GM18909 (cell line): ENCODE measurements at regions not wholly inside any gene's neighbourhood (a gene's known extent, or its start where the extent isn't known, plus 50 kb on each side); places are given as distances from the start of the nearest gene placed in this dataset.

Source experiments
- ATAC-seq: cut with Tn5 transposase; IDR thresholded peaks from one replicate; pipeline ENCODE4 v1.9.1; 2021; ENCODE audit warnings: mild to moderate bottlenecking; ENCODE audit not compliant: unreplicated experiment, poor library complexity

GRCh38 chr3:46146548-46146947 is 61.6 kb downstream of the CCR1 start:
- no peak for ATAC-seq

- no peak for ATAC-seq
These were observed 62.1 kb downstream of the CCR1 start for GRCh38 chr3:46146021-46146420.

- no peak for ATAC-seq
These were observed 63.0 kb downstream of the CCR1 start for GRCh38 chr3:46145147-46145546.

GRCh38 chr3:46143951-46144473 is 64.1 kb downstream of the CCR1 start:
- ATAC-seq = no peak

GRCh38 chr3:46141813-46142212 is 66.3 kb downstream of the CCR1 start:
- no peak for ATAC-seq

- no peak for ATAC-seq
These were observed 69.5 kb downstream of the CCR1 start for GRCh38 chr3:46138581-46138980.

- ATAC-seq = no peak
These were observed 72.6 kb downstream of the CCR1 start for GRCh38 chr3:46135475-46135874.

- ATAC-seq = no peak
These were observed 74.8 kb downstream of the CCR1 start for GRCh38 chr3:46133285-46133684.

- ATAC-seq = no peak
These were observed 75.5 kb downstream of the CCR1 start for GRCh38 chr3:46132565-46132964.

- no peak for ATAC-seq
These were observed 76.1 kb downstream of the CCR1 start for GRCh38 chr3:46131884-46132450.

GRCh38 chr3:46130631-46131310 is 77.3 kb downstream of the CCR1 start:
- ATAC-seq = no peak

GRCh38 chr3:46129588-46130272 is 78.4 kb downstream of the CCR1 start:
- ATAC-seq = no peak

GRCh38 chr3:46127503-46127902 is 80.6 kb downstream of the CCR1 start:
- ATAC-seq = no peak

GRCh38 chr3:46124216-46125177 is 83.6 kb downstream of the CCR1 start:
- no peak for ATAC-seq

GRCh38 chr3:46123646-46124045 is 84.5 kb downstream of the CCR1 start:
- ATAC-seq = no peak

GRCh38 chr3:46122091-46122490 is 86.0 kb downstream of the CCR1 start:
- ATAC-seq = no peak

- no peak for ATAC-seq
These were observed 87.1 kb downstream of the CCR1 start for GRCh38 chr3:46120983-46121382.

GRCh38 chr3:46119709-46120498 is 88.2 kb downstream of the CCR1 start:
- ATAC-seq = no peak

- ATAC-seq = no peak
These were observed 88.9 kb downstream of the CCR1 start for GRCh38 chr3:46119253-46119652.

GRCh38 chr3:46116996-46117395 is 89.7 kb upstream of the XCR1 start:
- no peak for ATAC-seq
